Keratinocyte (primary cell): ENCODE measurements at regions not wholly inside any gene's neighbourhood (a gene's known extent, or its start where the extent isn't known, plus 50 kb on each side); places are given as distances from the start of the nearest gene placed in this dataset.

Experiments used
- DNase-seq: peaks from one replicate; pipeline ENCODE4 v3.0.0-alpha.2; 2011; ENCODE audit warnings: low read depth, missing footprints, low spot score
- FAIRE-seq: peaks from 2 replicates; lab custom pipeline; 2011; peaks lifted over from hg19 to GRCh38; lab: Jason Lieb, UNC
- H2AFZ ChIP-seq: 2 replicates; pipeline ENCODE4 v1.6.0; 2012; ENCODE audit warnings: low read length, control low read depth, inconsistent platforms; ENCODE audit not compliant: control insufficient read depth
- H3K27ac ChIP-seq: 2 replicates; pipeline ENCODE4 v1.5.1; 2011; ENCODE audit warnings: low read length; ENCODE audit not compliant: control insufficient read depth, insufficient read depth
- H3K27me3 ChIP-seq: 3 replicates; pipeline ENCODE4 v1.6.0; 2011; ENCODE audit warnings: low read length; ENCODE audit not compliant: control insufficient read depth, insufficient read depth; ENCODE audit errors: extremely low read depth
- H3K36me3 ChIP-seq, 2 experiments: 2 replicates in 1 of 2; 3 replicates in 1 of 2; pipeline ENCODE4 v1.5.1; 2011; ENCODE audit warnings: low read length in 2 of 2, mild to moderate bottlenecking in 1 of 2; ENCODE audit not compliant: control insufficient read depth in 2 of 2, insufficient read depth in 2 of 2; ENCODE audit errors: extremely low read depth in 1 of 2
- H3K4me1 ChIP-seq: 3 replicates; pipeline ENCODE4 v1.5.1; 2011; ENCODE audit warnings: low read length; ENCODE audit not compliant: control insufficient read depth, insufficient read depth; ENCODE audit errors: extremely low read depth
- H3K4me2 ChIP-seq: 3 replicates; pipeline ENCODE4 v1.6.0; 2011; ENCODE audit warnings: low read depth, low read length; ENCODE audit not compliant: control insufficient read depth, insufficient read depth; ENCODE audit errors: extremely low read depth
- H3K4me3 ChIP-seq, 3 experiments: fragments of 200-600 bp in 1 of 3; sonication (generic) in 1 of 3; 2 replicates in 2 of 3; 3 replicates in 1 of 3; pipeline ENCODE4 v1.5.1; 2011 to 2016; ENCODE audit warnings: low read length in 3 of 3, mild to moderate bottlenecking in 3 of 3, control low read depth in 2 of 3, inconsistent platforms in 1 of 3, low read depth in 1 of 3, mixed read lengths in 1 of 3, mixed run types in 1 of 3, moderate library complexity in 1 of 3; ENCODE audit not compliant: control insufficient read depth in 2 of 3, insufficient read depth in 2 of 3; ENCODE audit errors: extremely low read depth in 1 of 3
- H3K79me2 ChIP-seq: 2 replicates; pipeline ENCODE4 v1.6.0; 2012; ENCODE audit warnings: low read length; ENCODE audit not compliant: control insufficient read depth, insufficient read depth
- H3K9ac ChIP-seq: 3 replicates; pipeline ENCODE4 v1.6.0; 2011; ENCODE audit warnings: low read length; ENCODE audit not compliant: control insufficient read depth, insufficient read depth; ENCODE audit errors: extremely low read depth
- H3K9me1 ChIP-seq: 3 replicates; pipeline ENCODE4 v1.6.0; 2011; ENCODE audit warnings: low read length; ENCODE audit not compliant: control insufficient read depth, insufficient read depth; ENCODE audit errors: extremely low read depth
- H3K9me3 ChIP-seq: 2 replicates; pipeline ENCODE4 v1.5.1; 2012; ENCODE audit warnings: low read depth, low read length; ENCODE audit not compliant: control insufficient read depth
- H4K20me1 ChIP-seq: 3 replicates; pipeline ENCODE4 v1.6.0; 2011; ENCODE audit warnings: low read length; ENCODE audit not compliant: control insufficient read depth, insufficient read depth; ENCODE audit errors: extremely low read depth
- EZH2 ChIP-seq: IDR thresholded peaks from one replicate; pipeline ENCODE4 v1.6.1; 2012; ENCODE audit warnings: inconsistent platforms, mild to moderate bottlenecking, low read length, moderate library complexity
- dilution Hi-C: fragments of 300-500 bp; cut with MboI; formaldehyde crosslinking; loops from one replicate; pipeline ENCODE4 v1.7.0; 2020; ENCODE audit warnings: low sequenced_read_pairs; ENCODE audit not compliant: extremely low pct_ligation_motif_present
- TF ChIP-seq, protein P1 (sequence below), 3 experiments: IDR thresholded peaks in 1 of 3; conservative IDR thresholded peaks in 1 of 3; optimal IDR thresholded peaks in 1 of 3; 2 replicates in 2 of 3; 3 replicates in 1 of 3; pipeline versions ENCODE3 to v1.5.1; 2011; ENCODE audit warnings: low read length in 3 of 3, mild to moderate bottlenecking in 3 of 3, moderate library complexity in 2 of 3, control low read depth in 1 of 3, inconsistent platforms in 1 of 3; ENCODE audit not compliant: insufficient read depth in 2 of 3; ENCODE audit errors: extremely low read depth in 1 of 3

DNA sequence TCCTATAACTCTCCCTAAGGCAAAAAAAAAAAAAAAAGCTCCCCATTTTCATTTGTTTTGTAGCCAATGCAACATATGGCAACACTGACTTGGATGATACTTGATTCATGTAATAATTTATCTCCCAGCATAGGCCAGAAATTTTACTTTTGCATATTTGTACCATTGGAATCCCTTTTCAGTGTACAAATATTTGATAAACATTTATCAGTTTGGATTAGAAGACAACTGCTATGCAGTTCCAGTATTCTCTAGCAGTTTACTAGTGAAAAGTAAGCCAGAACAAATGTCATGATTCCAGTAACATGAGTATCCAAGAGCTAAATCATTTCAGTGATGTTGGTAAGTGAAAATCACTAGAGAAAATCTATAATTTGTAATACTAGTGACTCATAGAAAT, 392.3 kb downstream of the CCER1 start:
- Histone ChIP-seq H3K4me3 (no peak overlapping the region), H3K4me2 (no peak overlapping the region), H3K36me3 (no peaks in the 10 kb centered on the region), H3K9me3 (no peaks in the 10 kb centered on the region), H4K20me1 (no peaks in the 10 kb centered on the region), H3K27ac (no peak overlapping the region), H3K9ac (no peak overlapping the region), H3K4me1 (no peaks in the 10 kb centered on the region), H3K9me1 (no peaks in the 10 kb centered on the region), H3K27me3 (no peaks in the 10 kb centered on the region), H3K79me2 (no peaks in the 10 kb centered on the region), H2AFZ (no peak overlapping the region)
- no peak for FAIRE-seq
- DNase-seq, result no peak
- no peak for TF ChIP-seq EZH2
- TF ChIP-seq, protein P1, sequence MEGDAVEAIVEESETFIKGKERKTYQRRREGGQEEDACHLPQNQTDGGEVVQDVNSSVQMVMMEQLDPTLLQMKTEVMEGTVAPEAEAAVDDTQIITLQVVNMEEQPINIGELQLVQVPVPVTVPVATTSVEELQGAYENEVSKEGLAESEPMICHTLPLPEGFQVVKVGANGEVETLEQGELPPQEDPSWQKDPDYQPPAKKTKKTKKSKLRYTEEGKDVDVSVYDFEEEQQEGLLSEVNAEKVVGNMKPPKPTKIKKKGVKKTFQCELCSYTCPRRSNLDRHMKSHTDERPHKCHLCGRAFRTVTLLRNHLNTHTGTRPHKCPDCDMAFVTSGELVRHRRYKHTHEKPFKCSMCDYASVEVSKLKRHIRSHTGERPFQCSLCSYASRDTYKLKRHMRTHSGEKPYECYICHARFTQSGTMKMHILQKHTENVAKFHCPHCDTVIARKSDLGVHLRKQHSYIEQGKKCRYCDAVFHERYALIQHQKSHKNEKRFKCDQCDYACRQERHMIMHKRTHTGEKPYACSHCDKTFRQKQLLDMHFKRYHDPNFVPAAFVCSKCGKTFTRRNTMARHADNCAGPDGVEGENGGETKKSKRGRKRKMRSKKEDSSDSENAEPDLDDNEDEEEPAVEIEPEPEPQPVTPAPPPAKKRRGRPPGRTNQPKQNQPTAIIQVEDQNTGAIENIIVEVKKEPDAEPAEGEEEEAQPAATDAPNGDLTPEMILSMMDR (optimal IDR thresholded peaks at IDR 0.05 in 1 of 3, IDR thresholded peaks at IDR 0.05 in 1 of 3, conservative IDR thresholded peaks at IDR 0.05 in 1 of 3; ENCODE audit: extremely low read depth in 1 of 3, insufficient read depth in 2 of 3, low read length in 3 of 3), result no peak
- dilution Hi-C loops, result no loop called here

DNA sequence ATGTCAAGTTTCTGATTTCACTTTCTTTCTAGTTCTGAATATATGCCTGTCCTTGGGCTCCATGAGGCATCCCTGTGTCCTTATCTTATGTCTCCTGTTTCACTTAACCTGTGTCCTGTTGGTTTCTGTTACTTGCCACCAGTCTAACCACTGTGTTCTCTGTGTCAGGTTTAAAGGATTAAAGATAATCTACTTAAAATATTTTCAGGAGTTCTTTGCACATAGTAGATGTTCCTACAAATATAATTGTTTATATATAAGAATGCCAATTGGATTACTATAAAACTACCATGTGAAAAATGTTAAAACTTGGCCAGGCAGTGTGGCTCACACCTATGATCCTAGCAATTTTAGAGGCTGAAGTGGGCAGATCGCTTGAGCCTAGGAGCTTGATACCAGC, 406.4 kb downstream of the CCER1 start:
- TF ChIP-seq EZH2, result no peak
- TF ChIP-seq, protein P1 (optimal IDR thresholded peaks at IDR 0.05 in 1 of 3, IDR thresholded peaks at IDR 0.05 in 1 of 3, conservative IDR thresholded peaks at IDR 0.05 in 1 of 3; ENCODE audit: extremely low read depth in 1 of 3, insufficient read depth in 2 of 3, low read length in 3 of 3), result no peak
- Histone ChIP-seq H3K9me1 (no peaks in the 10 kb centered on the region), H3K79me2 (no peaks in the 10 kb centered on the region), H3K36me3 (no peaks in the 10 kb centered on the region), H3K27me3 (no peaks in the 10 kb centered on the region), H3K9ac (no peak overlapping the region), H2AFZ (no peak overlapping the region), H3K27ac (no peak overlapping the region), H3K4me3 (no peak overlapping the region), H3K9me3 (no peaks in the 10 kb centered on the region), H4K20me1 (no peaks in the 10 kb centered on the region), H3K4me1 (no peaks in the 10 kb centered on the region), H3K4me2 (no peak overlapping the region)
- FAIRE-seq (no peak), DNase-seq (no peak)
- dilution Hi-C loops, result no loop called here
